K562 (cell line): ENCODE measurements at regions not wholly inside any gene's neighbourhood (a gene's known extent, or its start where the extent isn't known, plus 50 kb on each side); places are given as distances from the start of the nearest gene placed in this dataset.

Source experiments
- ATAC-seq: fragments of 200-7000 bp; cut with Tn5 transposase; 3 replicates; pipeline ENCODE4 v1.9.1; 2020; ENCODE audit warnings: moderate library complexity
- BruUV-seq: library from RNA; stranded (reverse); fragments of 400-500 nt; replicated peaks from 2 replicates; lab custom pipeline; 2021; lab: Mats Ljungman, UMichigan
- CTCF ChIA-PET: fragments of 300-600 bp; formaldehyde crosslinking; extraction: SDS; loops from one replicate; lab custom pipeline; 2021; ENCODE audit warnings: low intra/inter-chr PET ratio; lab: Yijun Ruan, JAX
- POLR2A ChIA-PET: fragments of 300-600, 350-650 bp; sonication (Branson Sonifier 250); formaldehyde crosslinking; extraction: SDS; loops from one replicate; lab custom pipeline; 2021; ENCODE audit warnings: antibody characterized with exemption, inconsistent platforms; lab: Yijun Ruan, JAX
- DNase-seq, 4 experiments: peaks; one replicate each; pipeline versions ENCODE4 v3.0.0 to v3.0.0-alpha.2; 2011 to 2018; ENCODE audit warnings: low spot score in 3 of 4, mixed read lengths in 3 of 4; ENCODE audit errors: extremely low read depth in 1 of 4
- FAIRE-seq: peaks from 2 replicates; lab custom pipeline; 2011; peaks lifted over from hg19 to GRCh38; lab: Jason Lieb, UNC
- H2AFZ ChIP-seq: 2 replicates; pipeline ENCODE4 v1.6.0; 2011; ENCODE audit warnings: low read depth, low read length, control low read depth, inconsistent platforms
- H3K27ac ChIP-seq: fragments of 200-600 bp; 3 replicates; pipeline ENCODE4 v1.8.0; 2011; ENCODE audit warnings: low read depth, mild to moderate bottlenecking, control low read depth, inconsistent platforms, low read length, moderate library complexity, mixed read lengths; ENCODE audit errors: extremely low read depth
- H3K27me3 ChIP-seq, 2 experiments: fragments of 300-600 bp in 1 of 2; 2 replicates in 1 of 2; 3 replicates in 1 of 2; pipeline versions ENCODE4 v1.6.0 to v1.8.0; 2011; ENCODE audit warnings: inconsistent platforms in 2 of 2, low read length in 2 of 2, mild to moderate bottlenecking in 1 of 2, mixed read lengths in 1 of 2, moderate library complexity in 1 of 2; ENCODE audit not compliant: control insufficient read depth in 2 of 2, insufficient read depth in 2 of 2
- H3K36me3 ChIP-seq: fragments of 300-600 bp; 3 replicates; pipeline ENCODE4 v1.8.0; 2011; ENCODE audit warnings: mild to moderate bottlenecking, low read length, inconsistent platforms; ENCODE audit not compliant: control insufficient read depth, insufficient read depth
- H3K4me1 ChIP-seq, 2 experiments: fragments of 200-600 bp in 1 of 2; replicated peaks in 1 of 2; 2 replicates in 1 of 2; 3 replicates in 1 of 2; pipeline versions ENCODE4 v1.5.1 to v1.8.0; 2011; ENCODE audit warnings: inconsistent platforms in 2 of 2, low read length in 2 of 2, mild to moderate bottlenecking in 1 of 2, mixed read lengths in 1 of 2, moderate library complexity in 1 of 2; ENCODE audit not compliant: control insufficient read depth in 2 of 2, insufficient read depth in 2 of 2
- H3K4me2 ChIP-seq: 2 replicates; pipeline ENCODE4 v1.6.1; 2011; ENCODE audit warnings: low read length, control low read depth, inconsistent platforms, mixed read lengths; ENCODE audit not compliant: insufficient read depth
- H3K4me3 ChIP-seq: fragments of 200-600 bp; sonication (generic), shearing (Covaris generic); 2 replicates; pipeline ENCODE4 v1.5.1; 2016; ENCODE audit warnings: control low read depth, inconsistent platforms
- H3K79me2 ChIP-seq: fragments of 200-600 bp; 3 replicates; pipeline ENCODE4 v1.8.0; 2011; ENCODE audit warnings: low read length, inconsistent platforms; ENCODE audit not compliant: control insufficient read depth, insufficient read depth
- H3K9ac ChIP-seq, 2 experiments: 2 replicates each; pipeline versions ENCODE4 v1.6.0 to v1.6.1; 2011; ENCODE audit warnings: low read depth in 2 of 2, low read length in 2 of 2, control low read depth in 1 of 2, inconsistent platforms in 1 of 2, mild to moderate bottlenecking in 1 of 2, mixed read lengths in 1 of 2; ENCODE audit not compliant: insufficient read depth in 1 of 2
- H3K9me1 ChIP-seq: one replicate; pipeline ENCODE4 v1.6.0; 2011; ENCODE audit warnings: inconsistent platforms, mild to moderate bottlenecking, low read length, moderate library complexity; ENCODE audit not compliant: control insufficient read depth, insufficient read depth
- H3K9me3 ChIP-seq: replicated peaks from 2 replicates; pipeline ENCODE4 v1.5.1; 2011; ENCODE audit warnings: low read depth, low read length, inconsistent platforms; ENCODE audit not compliant: control insufficient read depth, insufficient read depth
- H4K20me1 ChIP-seq: replicated peaks from 2 replicates; pipeline ENCODE4 v1.6.1; 2011; ENCODE audit warnings: low read length, inconsistent platforms, mixed read lengths; ENCODE audit not compliant: control insufficient read depth, insufficient read depth
- BRD4 ChIP-seq: fragments of 200-600 bp; sonication (generic); IDR thresholded peaks from 2 replicates; pipeline ENCODE4 v1.6.1; 2017; ENCODE audit warnings: inconsistent platforms
- BRD9 ChIP-seq: fragments of 450-650 bp; IDR thresholded peaks from 2 replicates; pipeline ENCODE4 v1.6.1; 2018; ENCODE audit warnings: low read depth; ENCODE audit not compliant: partially characterized antibody
- ELF1 ChIP-seq: fragments of 200-800 bp; sonication (Bioruptor generic); IDR thresholded peaks from 2 replicates; pipeline ENCODE4 v1.6.1; 2016; ENCODE audit warnings: missing genetic modification characterization, missing compliant biosample characterization
- EWSR1 ChIP-seq: fragments of 450-650 bp; IDR thresholded peaks from 2 replicates; pipeline ENCODE4 v1.6.1; 2018; ENCODE audit warnings: borderline replicate concordance, mild to moderate bottlenecking, low read depth, moderate library complexity; ENCODE audit not compliant: partially characterized antibody
- FOSL1 ChIP-seq: fragments of 200-800 bp; sonication (Bioruptor generic); conservative IDR thresholded peaks from 2 replicates; pipeline ENCODE4 v1.6.1; 2016; ENCODE audit warnings: missing genetic modification characterization, missing compliant biosample characterization
- FOXA1 ChIP-seq: fragments of 450-650 bp; IDR thresholded peaks from 2 replicates; pipeline ENCODE4 v1.6.1; 2016; ENCODE audit warnings: mild to moderate bottlenecking, borderline replicate concordance
- HMG20A ChIP-seq: fragments of 450-650 bp; formaldehyde crosslinking; conservative IDR thresholded peaks from 2 replicates; pipeline ENCODE4 v1.4.0; 2020; ENCODE audit warnings: mild to moderate bottlenecking, mixed read lengths
- PREB ChIP-seq: sonication (generic); formaldehyde crosslinking; IDR thresholded peaks from 2 replicates; pipeline ENCODE4 v1.8.1; 2023; ENCODE audit warnings: mild to moderate bottlenecking, missing genetic modification reagents
- PTTG1 ChIP-seq: fragments of 450-650 bp; IDR thresholded peaks from 2 replicates; pipeline ENCODE4 v1.6.1; 2016; ENCODE audit warnings: low read depth, mild to moderate bottlenecking, missing genetic modification characterization, missing compliant biosample characterization
- SAFB2 ChIP-seq: fragments of 200-400 bp; formaldehyde crosslinking; IDR thresholded peaks from 2 replicates; pipeline ENCODE4 v1.6.1; 2018; ENCODE audit warnings: borderline replicate concordance, low read length, low read depth, moderate library complexity; ENCODE audit not compliant: severe bottlenecking
- SRSF9 ChIP-seq: fragments of 200-400 bp; formaldehyde crosslinking; IDR thresholded peaks from 2 replicates; pipeline ENCODE4 v1.6.1; 2017; ENCODE audit warnings: low read depth, low read length, borderline replicate concordance
- TGIF2 ChIP-seq: sonication (generic); formaldehyde crosslinking; IDR thresholded peaks from 2 replicates; pipeline ENCODE4 v1.8.1; 2022; ENCODE audit warnings: mild to moderate bottlenecking, missing genetic modification reagents, moderate library complexity
- TSHZ1 ChIP-seq: fragments of 250-450 bp; sonication (Bioruptor Pico); IDR thresholded peaks from 2 replicates; pipeline ENCODE4 v1.4.0; 2020; ENCODE audit warnings: mild to moderate bottlenecking, moderate library complexity
- YBX1 ChIP-seq: fragments of 450-650 bp; IDR thresholded peaks from 2 replicates; pipeline ENCODE4 v1.7.1; 2016; ENCODE audit warnings: mild to moderate bottlenecking
- ZFP30 ChIP-seq: fragments of 250-450 bp; sonication (Bioruptor Pico); IDR thresholded peaks from 2 replicates; pipeline ENCODE4 v1.8.0; 2022; ENCODE audit warnings: moderate library complexity, mild to moderate bottlenecking, inconsistent platforms, borderline replicate concordance
- ZNF143 ChIP-seq: sonication (generic); formaldehyde crosslinking; IDR thresholded peaks from 2 replicates; pipeline ENCODE4 v1.9.0; 2022; ENCODE audit warnings: mild to moderate bottlenecking, missing genetic modification reagents
- WGBS: fragments of 100-300 bp; shearing (Covaris generic); methylation state at CpG from one replicate; pipeline ENCODE4 v1.1.6; 2016; ENCODE audit warnings: low coverage, mixed read lengths; ENCODE audit not compliant: insufficient coverage; ENCODE audit errors: missing lambda C conversion rate; 5-methylcytosine and 5-hydroxymethylcytosine counted together
- in situ Hi-C: fragments of 300-500 bp; cut with MboI; formaldehyde crosslinking; loops from 4 replicates; pipeline ENCODE4 v1.15.0; 2018; ENCODE audit warnings: inconsistent platforms, mixed read lengths
- intact Hi-C: fragments of 100-400 bp; cut with micrococcal nuclease; formaldehyde crosslinking; loops from 2 replicates; pipeline ENCODE4 v1.14.2; 2022

GRCh38 chr16:17817943-17818342, 347.2 kb upstream of the XYLT1 start:
- H3K79me2 ChIP-seq = no peaks in the 10 kb centered on the region
- in situ Hi-C loops = no loop called here
- CTCF ChIA-PET = no interaction called here
- H2AFZ ChIP-seq = no peak overlapping the region
- TF ChIP-seq YBX1 (no peak), ZFP30 (CRISPR knock-in tag) (no peak), SAFB2 (no peak), ELF1 (tag) (no peak), TGIF2 (CRISPR knock-in tag) (no peak), HMG20A (CRISPR knock-in tag) (no peak), BRD9 (no peak), BRD4 (no peak), FOXA1 (no peak), FOSL1 (tag) (no peak), ZNF143 (CRISPR knock-in tag) (no peak), PTTG1 (tag) (no peak), EWSR1 (no peak), TSHZ1 (CRISPR knock-in tag) (no peak), PREB (CRISPR knock-in tag) (no peak), SRSF9 (no peak)
- no peak overlapping the region for H3K27ac ChIP-seq
- no peak overlapping the region for H3K9ac ChIP-seq
- H3K9me3 ChIP-seq = peaks cover 2% of the 10 kb centered on the region; the same call in 1 of the 2 replicates
- no peak overlapping the region for H3K4me2 ChIP-seq
- intact Hi-C loops = no loop called here
- no peaks in the 10 kb centered on the region; a peak in 1 of 5 replicates for H3K27me3 ChIP-seq
- H4K20me1 ChIP-seq = no peaks in the 10 kb centered on the region
- H3K9me1 ChIP-seq = no peaks in the 10 kb centered on the region
- ATAC-seq (no peak), FAIRE-seq (no peak), DNase-seq (no peak)
- BruUV-seq = no TSS peak
- H3K4me1 ChIP-seq = no peaks in the 10 kb centered on the region
- H3K4me3 ChIP-seq = no peak overlapping the region
- no peaks in the 10 kb centered on the region for H3K36me3 ChIP-seq
- 4% methylated on average over 2 of the region's 2 CpGs for WGBS
- POLR2A ChIA-PET = no interaction called here
